ENCODE measurements at regions not wholly inside any gene's neighbourhood (a gene's known extent, or its start where the extent isn't known, plus 50 kb on each side); places are given as distances from the start of the nearest gene placed in this dataset.

DNA sequence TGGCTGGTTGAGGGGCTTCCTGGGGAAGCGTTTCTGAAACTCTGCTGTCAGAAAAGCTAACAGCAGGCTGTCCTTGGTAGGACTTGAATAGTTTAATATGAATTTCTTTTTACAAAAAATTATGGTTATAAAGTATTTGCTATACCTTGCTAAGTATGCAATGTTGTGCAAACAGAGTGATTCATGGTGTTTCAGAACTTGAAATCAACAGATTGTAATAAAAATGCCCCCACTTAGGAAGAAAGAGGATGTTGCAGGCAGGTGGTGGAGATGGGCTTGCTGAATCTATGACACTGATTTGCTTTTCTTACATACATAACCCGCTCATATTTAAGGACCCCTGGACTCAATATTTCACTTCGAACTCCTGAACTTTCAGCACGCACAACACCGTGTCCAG is 211.6 kb downstream of the THBS2 start:
- no peaks in the 10 kb centered on the region for H3K36me3 ChIP-seq
- H3K4me1 ChIP-seq = peaks cover 0 to 7% (median 0%) of the 10 kb centered on the region in 4 donors
- no peaks in the 10 kb centered on the region for H3K27me3 ChIP-seq
- TF ChIP-seq POLR2A (IDR thresholded peaks at IDR 0.05) (no peak), EP300 (IDR thresholded peaks at IDR 0.05) (no peak)
- TF ChIP-seq, protein P1, sequence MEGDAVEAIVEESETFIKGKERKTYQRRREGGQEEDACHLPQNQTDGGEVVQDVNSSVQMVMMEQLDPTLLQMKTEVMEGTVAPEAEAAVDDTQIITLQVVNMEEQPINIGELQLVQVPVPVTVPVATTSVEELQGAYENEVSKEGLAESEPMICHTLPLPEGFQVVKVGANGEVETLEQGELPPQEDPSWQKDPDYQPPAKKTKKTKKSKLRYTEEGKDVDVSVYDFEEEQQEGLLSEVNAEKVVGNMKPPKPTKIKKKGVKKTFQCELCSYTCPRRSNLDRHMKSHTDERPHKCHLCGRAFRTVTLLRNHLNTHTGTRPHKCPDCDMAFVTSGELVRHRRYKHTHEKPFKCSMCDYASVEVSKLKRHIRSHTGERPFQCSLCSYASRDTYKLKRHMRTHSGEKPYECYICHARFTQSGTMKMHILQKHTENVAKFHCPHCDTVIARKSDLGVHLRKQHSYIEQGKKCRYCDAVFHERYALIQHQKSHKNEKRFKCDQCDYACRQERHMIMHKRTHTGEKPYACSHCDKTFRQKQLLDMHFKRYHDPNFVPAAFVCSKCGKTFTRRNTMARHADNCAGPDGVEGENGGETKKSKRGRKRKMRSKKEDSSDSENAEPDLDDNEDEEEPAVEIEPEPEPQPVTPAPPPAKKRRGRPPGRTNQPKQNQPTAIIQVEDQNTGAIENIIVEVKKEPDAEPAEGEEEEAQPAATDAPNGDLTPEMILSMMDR (IDR thresholded peaks at IDR 0.05) = no peak
- H3K9me3 ChIP-seq = peaks cover 0 to 4% (median 0%) of the 10 kb centered on the region in 4 donors
- H3K27ac ChIP-seq = no peak overlapping the region
- H3K4me3 ChIP-seq = no peak overlapping the region
- DNase-seq (ENCODE audit: low spot score in 2 of 2) = no peak
- 79% methylated on average over 5 of the region's 5 CpGs for WGBS, 2 donors

DNA sequence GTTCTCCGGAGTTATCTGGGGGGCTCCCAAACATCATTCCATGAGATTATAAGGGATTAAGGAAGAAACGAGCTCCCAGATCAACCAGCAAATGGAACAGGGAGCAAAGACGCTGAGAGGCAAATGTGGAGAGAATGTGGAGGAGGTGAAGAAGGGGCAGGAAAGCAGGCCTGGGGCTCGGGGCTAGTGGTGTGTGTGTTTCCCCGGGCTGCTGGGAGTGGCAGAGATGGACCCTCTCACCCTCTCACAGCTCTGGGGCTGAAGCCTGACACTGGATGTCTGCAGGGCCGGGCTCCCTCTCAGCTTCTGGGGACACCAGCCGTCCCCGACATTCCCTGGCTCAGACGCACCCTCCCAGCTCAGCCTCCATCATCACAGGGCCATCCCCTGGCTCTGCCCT is 212.6 kb downstream of the THBS2 start:
- H3K36me3 ChIP-seq = no peaks in the 10 kb centered on the region
- peaks cover 0 to 4% (median 0%) of the 10 kb centered on the region in 4 donors for H3K9me3 ChIP-seq
- peaks cover 0 to 7% (median 0%) of the 10 kb centered on the region in 4 donors for H3K4me1 ChIP-seq
- TF ChIP-seq, protein P1 (IDR thresholded peaks at IDR 0.05) = no peak
- no peak for TF ChIP-seq EP300 (IDR thresholded peaks at IDR 0.05)
- no peak for TF ChIP-seq POLR2A (IDR thresholded peaks at IDR 0.05)
- DNase-seq (ENCODE audit: low spot score in 2 of 2) = no peak
- no peak overlapping the region for H3K4me3 ChIP-seq
- no peaks in the 10 kb centered on the region for H3K27me3 ChIP-seq
- H3K27ac ChIP-seq = no peak overlapping the region
- WGBS, 2 donors = 88 to 92% methylated on average over 9 of the region's 9 CpGs

DNA sequence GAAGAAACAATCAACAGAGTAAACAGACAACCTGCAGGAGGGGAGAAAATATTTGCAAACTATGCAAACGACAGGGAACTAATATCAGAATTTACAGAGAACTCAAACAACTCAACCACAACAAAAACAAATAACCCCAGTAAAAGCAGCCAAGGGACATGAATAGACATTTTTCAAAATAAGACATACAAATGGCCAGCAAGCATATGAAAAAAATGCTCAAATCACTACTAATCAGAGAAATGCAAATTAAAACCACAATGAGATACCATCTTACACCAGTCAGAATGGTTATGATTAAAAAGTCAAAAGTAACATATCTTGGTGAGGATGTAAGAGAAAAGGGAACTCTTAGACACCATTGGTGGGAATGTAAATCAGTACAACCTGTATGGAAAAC is 215.0 kb downstream of the THBS2 start:
- TF ChIP-seq EP300 (IDR thresholded peaks at IDR 0.05) (no peak), POLR2A (IDR thresholded peaks at IDR 0.05) (no peak)
- TF ChIP-seq, protein P1 (IDR thresholded peaks at IDR 0.05) = no peak
- no peaks in the 10 kb centered on the region for H3K27me3 ChIP-seq
- no peak overlapping the region for H3K27ac ChIP-seq
- no peaks in the 10 kb centered on the region for H3K4me1 ChIP-seq
- 72 to 76% methylated on average over 1 of the region's 1 CpG for WGBS, 2 donors
- no peak overlapping the region for H3K4me3 ChIP-seq
- H3K36me3 ChIP-seq = no peaks in the 10 kb centered on the region
- no peak for DNase-seq (ENCODE audit: low spot score in 2 of 2)
- H3K9me3 ChIP-seq = peaks cover 0 to 4% (median 0%) of the 10 kb centered on the region in 4 donors

DNA sequence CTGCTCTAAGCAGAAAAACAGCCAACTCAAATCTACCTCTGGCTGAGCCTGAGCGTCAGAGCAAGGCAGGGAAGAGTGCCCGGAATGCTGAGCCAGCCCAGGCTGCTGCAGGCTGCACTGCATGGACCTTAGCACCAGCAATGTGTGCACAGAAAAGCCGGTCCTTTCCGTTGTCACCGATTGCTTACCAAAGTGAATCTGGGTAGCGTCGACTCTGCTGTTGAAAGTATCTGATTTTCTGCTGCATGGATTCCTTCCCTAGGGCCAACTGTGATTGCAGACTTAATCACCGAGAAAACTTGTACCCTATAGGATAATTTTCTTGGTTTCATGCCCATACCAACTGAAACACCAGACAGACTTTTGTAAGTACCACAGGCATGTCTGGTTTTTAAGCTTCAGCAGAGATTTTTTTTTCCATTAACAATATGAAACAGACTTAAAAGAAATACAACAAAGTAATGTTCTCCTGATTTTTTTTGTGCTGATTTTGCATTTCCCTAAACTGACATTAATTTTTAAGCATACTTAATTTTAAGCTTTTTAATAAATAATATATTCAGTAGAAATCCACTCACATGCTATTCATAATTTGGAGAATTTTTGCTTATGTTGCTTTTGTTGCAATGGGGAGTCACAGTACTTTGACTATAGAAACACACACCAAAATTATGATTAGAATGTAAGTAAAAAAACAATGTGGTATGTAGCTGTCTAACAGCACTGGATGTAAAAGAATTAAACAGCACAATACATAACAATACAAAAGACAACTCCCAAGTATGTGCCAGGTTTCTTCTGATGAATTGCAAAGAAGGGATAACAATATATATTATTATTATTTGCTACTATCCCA is 218.0 kb downstream of the THBS2 start:
- no peaks in the 10 kb centered on the region for H3K27me3 ChIP-seq
- H3K9me3 ChIP-seq = peaks cover 0 to 4% (median 0%) of the 10 kb centered on the region in 4 donors
- 49 to 53% methylated on average over 8 of the region's 8 CpGs for WGBS, 2 donors
- no peaks in the 10 kb centered on the region for H3K36me3 ChIP-seq
- H3K27ac ChIP-seq = no peak overlapping the region
- H3K4me3 ChIP-seq = no peak overlapping the region
- no peaks in the 10 kb centered on the region for H3K4me1 ChIP-seq
- TF ChIP-seq, protein P1 (IDR thresholded peaks at IDR 0.05) = no peak
- TF ChIP-seq POLR2A (IDR thresholded peaks at IDR 0.05) (no peak), EP300 (IDR thresholded peaks at IDR 0.05) (no peak)
- DNase-seq (ENCODE audit: low spot score in 2 of 2) = no peak

DNA sequence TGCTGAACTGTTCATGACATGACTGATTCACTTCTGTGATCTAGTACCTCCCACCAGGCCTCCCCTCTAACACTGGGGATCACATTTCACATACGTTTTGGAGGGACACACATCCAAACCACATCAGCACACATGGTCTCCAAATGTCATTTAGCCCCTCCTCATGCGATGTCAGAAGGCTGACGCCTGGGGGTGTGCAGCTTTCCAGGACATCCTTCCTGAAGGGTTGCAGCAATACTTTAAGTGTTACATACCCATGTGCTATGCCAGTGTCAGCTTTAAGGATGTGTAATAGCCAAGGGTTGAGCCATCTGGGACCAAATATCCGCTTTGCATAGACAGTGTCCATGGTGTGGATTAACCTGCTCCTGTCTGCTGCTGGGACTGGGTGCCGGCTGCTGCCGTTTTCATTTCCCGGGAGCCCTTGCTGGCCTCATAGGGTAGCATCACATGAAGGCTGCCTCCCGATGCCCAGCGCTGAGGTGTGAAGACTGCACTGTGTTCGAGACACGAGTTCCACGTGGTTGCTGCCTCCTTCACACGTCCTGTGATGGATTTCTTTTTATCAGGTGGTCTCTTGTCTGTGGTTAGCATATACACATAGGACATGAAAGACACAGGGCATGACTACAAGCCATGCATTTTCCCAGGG is 219.0 kb downstream of the THBS2 start:
- TF ChIP-seq POLR2A (IDR thresholded peaks at IDR 0.05) = no peak
- TF ChIP-seq, protein P1 (IDR thresholded peaks at IDR 0.05) = no peak
- no peak for TF ChIP-seq EP300 (IDR thresholded peaks at IDR 0.05)
- Histone ChIP-seq H3K27ac (no peak overlapping the region), H3K4me1 (no peaks in the 10 kb centered on the region), H3K36me3 (no peaks in the 10 kb centered on the region), H3K27me3 (no peaks in the 10 kb centered on the region), H3K4me3 (no peak overlapping the region), H3K9me3 (peaks cover 0 to 4% (median 0%) of the 10 kb centered on the region in 4 donors)
- WGBS, 2 donors = 82 to 90% methylated on average over 12 to 13 of the region's 13 CpGs
- no peak for DNase-seq (ENCODE audit: low spot score in 2 of 2)

Measured in tibial nerve (tissue), 4 donors.